MCF 10A (cell line): ENCODE measurements at regions not wholly inside any gene's neighbourhood (a gene's known extent, or its start where the extent isn't known, plus 50 kb on each side); places are given as distances from the start of the nearest gene placed in this dataset.
A peak's percentile ranks its signal among the peaks of the same experiment; 100 is the strongest.
"Not testable (repeated sequence)": the region's sequence is repeated elsewhere in the genome, so short reads cannot be mapped to it uniquely, and the experiment has no call there.

Source experiments
- BruUV-seq: library from RNA; stranded (reverse); fragments of 400-500 nt; replicated peaks from 2 replicates; lab custom pipeline; 2021; lab: Mats Ljungman, UMichigan
- CTCF ChIA-PET: fragments of 300-600 bp; sonication (Branson Sonifier 250); formaldehyde crosslinking; extraction: SDS; loops from one replicate; lab custom pipeline; 2021; ENCODE audit warnings: antibody characterized with exemption, inconsistent platforms; lab: Yijun Ruan, JAX
- POLR2A ChIA-PET: fragments of 300-600, 350-650 bp; sonication (Branson Sonifier 250); formaldehyde crosslinking; extraction: SDS; loops from one replicate; lab custom pipeline; 2020; ENCODE audit warnings: antibody characterized with exemption, inconsistent platforms; lab: Yijun Ruan, JAX
- DNase-seq: peaks from one replicate; pipeline ENCODE4 v3.0.0-alpha.2; 2018; ENCODE audit not compliant: unreplicated experiment
- H3K27ac Mint-ChIP-seq: one replicate; pipeline ENCODE4 v1.8.0; 2022; ENCODE audit warnings: mild to moderate bottlenecking, low read depth, mixed read lengths; ENCODE audit not compliant: unreplicated experiment
- H3K27me3 Mint-ChIP-seq: one replicate; pipeline ENCODE4 v1.8.0; 2022; ENCODE audit warnings: mixed read lengths; ENCODE audit not compliant: insufficient read depth, unreplicated experiment
- H3K36me3 Mint-ChIP-seq: one replicate; pipeline ENCODE4 v1.8.0; 2022; ENCODE audit warnings: mild to moderate bottlenecking, moderate library complexity, mixed read lengths; ENCODE audit not compliant: insufficient read depth, unreplicated experiment
- H3K4me1 Mint-ChIP-seq: one replicate; pipeline ENCODE4 v1.8.0; 2022; ENCODE audit warnings: mixed read lengths; ENCODE audit not compliant: insufficient read depth, unreplicated experiment
- H3K4me3 Mint-ChIP-seq: one replicate; pipeline ENCODE4 v1.8.0; 2022; ENCODE audit warnings: mild to moderate bottlenecking, moderate library complexity, mixed read lengths; ENCODE audit not compliant: unreplicated experiment
- H3K9me3 Mint-ChIP-seq: one replicate; pipeline ENCODE4 v1.8.0; 2022; ENCODE audit warnings: mixed read lengths; ENCODE audit not compliant: unreplicated experiment
- intact Hi-C: fragments of 100-400 bp; cut with micrococcal nuclease; formaldehyde crosslinking; loops from 2 replicates; pipeline ENCODE4 v1.14.1; 2022
- TF ChIP-seq, protein P1 (sequence below): fragments of 200-600 bp; IDR thresholded peaks from one replicate; pipeline ENCODE4 v1.8.0; 2022; ENCODE audit warnings: antibody characterized with exemption, mild to moderate bottlenecking; ENCODE audit not compliant: unreplicated experiment

DNA sequence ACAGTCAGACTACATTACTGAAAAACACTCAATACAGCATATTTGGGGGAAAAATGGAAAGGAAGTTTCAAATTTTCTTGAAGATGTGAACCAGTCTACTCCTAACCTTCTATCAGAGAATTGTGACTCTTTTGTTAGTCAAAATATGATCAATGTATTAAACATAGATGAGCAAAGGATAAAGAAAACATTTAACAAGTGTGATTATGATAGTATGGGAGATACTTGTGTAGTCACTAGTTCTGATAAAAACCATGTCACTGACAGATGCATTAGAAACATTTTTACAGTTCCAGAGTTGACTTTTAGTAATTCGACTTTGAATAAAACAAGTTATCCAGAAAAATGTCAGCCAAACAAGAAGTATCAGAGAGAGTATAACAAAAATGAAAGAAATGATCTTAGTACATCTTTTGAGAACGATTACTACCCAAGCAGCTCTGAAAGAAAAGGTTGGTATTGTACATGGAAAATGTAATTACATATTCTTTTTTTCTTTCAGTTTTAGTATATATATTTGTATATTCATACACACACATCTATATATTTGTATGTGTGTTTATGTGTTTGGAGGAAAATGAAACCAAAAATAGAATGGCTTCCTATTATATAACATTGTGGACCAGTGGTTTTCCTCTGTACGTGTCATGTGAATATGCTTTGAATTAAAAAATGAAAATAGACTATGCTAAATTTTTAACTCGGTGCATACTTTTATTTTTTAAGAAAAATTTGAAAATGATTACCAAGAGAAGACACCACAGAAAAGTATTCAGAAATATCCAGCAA is 63.3 kb upstream of the ABCD2 start:
- POLR2A ChIA-PET: no interaction called here
- peaks cover 5% of the 10 kb centered on the region for H3K4me1 Mint-ChIP-seq
- TF ChIP-seq, protein P1, sequence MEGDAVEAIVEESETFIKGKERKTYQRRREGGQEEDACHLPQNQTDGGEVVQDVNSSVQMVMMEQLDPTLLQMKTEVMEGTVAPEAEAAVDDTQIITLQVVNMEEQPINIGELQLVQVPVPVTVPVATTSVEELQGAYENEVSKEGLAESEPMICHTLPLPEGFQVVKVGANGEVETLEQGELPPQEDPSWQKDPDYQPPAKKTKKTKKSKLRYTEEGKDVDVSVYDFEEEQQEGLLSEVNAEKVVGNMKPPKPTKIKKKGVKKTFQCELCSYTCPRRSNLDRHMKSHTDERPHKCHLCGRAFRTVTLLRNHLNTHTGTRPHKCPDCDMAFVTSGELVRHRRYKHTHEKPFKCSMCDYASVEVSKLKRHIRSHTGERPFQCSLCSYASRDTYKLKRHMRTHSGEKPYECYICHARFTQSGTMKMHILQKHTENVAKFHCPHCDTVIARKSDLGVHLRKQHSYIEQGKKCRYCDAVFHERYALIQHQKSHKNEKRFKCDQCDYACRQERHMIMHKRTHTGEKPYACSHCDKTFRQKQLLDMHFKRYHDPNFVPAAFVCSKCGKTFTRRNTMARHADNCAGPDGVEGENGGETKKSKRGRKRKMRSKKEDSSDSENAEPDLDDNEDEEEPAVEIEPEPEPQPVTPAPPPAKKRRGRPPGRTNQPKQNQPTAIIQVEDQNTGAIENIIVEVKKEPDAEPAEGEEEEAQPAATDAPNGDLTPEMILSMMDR: no peak
- intact Hi-C loops: no loop called here
- DNase-seq: no peak
- H3K27me3 Mint-ChIP-seq: no peaks in the 10 kb centered on the region
- CTCF ChIA-PET: no interaction called here
- peak overlapping the region; percentile 24 for H3K4me3 Mint-ChIP-seq
- H3K9me3 Mint-ChIP-seq: peaks cover 7% of the 10 kb centered on the region
- BruUV-seq: no TSS peak
- H3K36me3 Mint-ChIP-seq: no peaks in the 10 kb centered on the region
- no peak overlapping the region for H3K27ac Mint-ChIP-seq

DNA sequence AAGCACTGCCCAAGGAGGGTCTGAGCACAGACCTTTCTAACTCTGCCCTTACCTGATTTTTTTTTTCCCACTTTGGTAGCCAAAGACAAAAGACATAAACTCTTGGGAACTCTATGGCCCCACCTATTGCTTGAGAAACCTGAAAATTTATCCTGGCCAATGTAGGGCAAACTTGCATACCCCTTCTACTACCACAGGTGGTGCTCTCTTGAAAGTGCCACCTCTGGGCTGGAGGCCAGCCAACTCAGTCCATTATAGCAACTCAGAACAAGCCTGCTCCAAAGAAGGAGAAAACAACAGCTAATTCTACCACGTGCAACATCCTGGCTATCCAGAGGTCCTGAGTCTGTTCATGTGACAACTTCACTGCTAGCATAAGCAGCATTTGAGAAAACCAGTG is 55.7 kb upstream of the ABCD2 start:
- Mint-ChIP-seq H3K9me3 (peaks cover 14% of the 10 kb centered on the region), H3K4me3 (no peak overlapping the region), H3K27me3 (no peaks in the 10 kb centered on the region), H3K27ac (no peak overlapping the region), H3K36me3 (no peaks in the 10 kb centered on the region), H3K4me1 (no peaks in the 10 kb centered on the region)
- BruUV-seq: no TSS peak
- POLR2A ChIA-PET: no interaction called here
- intact Hi-C loops: no loop called here
- CTCF ChIA-PET: interaction anchor here (0.6 to 1.4 kb wide), 2 partner anchors 16 to 350 kb away, joined by 4 to 5 read pairs; no protein-coding TSS in a partner anchor
- TF ChIP-seq, protein P1: no peak
- DNase-seq: no peak

DNA sequence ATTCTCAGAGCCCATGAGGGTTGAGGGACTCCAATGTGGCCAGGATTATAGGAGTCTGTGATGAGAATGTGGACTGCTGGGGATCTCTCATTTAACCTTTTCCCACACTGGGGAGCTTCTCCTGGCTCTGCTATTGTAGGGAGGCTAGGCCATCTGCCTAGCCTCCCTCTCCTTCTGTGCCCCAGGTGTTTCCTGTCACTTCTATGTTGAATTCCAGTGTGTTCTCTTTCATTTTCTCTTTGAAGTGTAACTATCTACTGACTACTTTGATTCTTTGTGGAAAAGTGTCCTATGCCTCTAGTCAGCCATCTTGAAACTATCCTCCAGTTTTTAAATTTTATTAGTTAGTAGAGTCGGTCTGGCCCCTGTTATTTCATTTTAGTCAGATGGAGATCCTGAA is 53.4 kb upstream of the ABCD2 start:
- Mint-ChIP-seq H3K27ac (no peak overlapping the region), H3K4me3 (no peak overlapping the region), H3K27me3 (no peaks in the 10 kb centered on the region), H3K36me3 (no peaks in the 10 kb centered on the region), H3K9me3 (peaks cover 16% of the 10 kb centered on the region), H3K4me1 (no peaks in the 10 kb centered on the region)
- CTCF ChIA-PET: no interaction called here
- no peak for DNase-seq
- intact Hi-C loops: no loop called here
- no TSS peak for BruUV-seq
- POLR2A ChIA-PET: no interaction called here
- TF ChIP-seq, protein P1: no peak

DNA sequence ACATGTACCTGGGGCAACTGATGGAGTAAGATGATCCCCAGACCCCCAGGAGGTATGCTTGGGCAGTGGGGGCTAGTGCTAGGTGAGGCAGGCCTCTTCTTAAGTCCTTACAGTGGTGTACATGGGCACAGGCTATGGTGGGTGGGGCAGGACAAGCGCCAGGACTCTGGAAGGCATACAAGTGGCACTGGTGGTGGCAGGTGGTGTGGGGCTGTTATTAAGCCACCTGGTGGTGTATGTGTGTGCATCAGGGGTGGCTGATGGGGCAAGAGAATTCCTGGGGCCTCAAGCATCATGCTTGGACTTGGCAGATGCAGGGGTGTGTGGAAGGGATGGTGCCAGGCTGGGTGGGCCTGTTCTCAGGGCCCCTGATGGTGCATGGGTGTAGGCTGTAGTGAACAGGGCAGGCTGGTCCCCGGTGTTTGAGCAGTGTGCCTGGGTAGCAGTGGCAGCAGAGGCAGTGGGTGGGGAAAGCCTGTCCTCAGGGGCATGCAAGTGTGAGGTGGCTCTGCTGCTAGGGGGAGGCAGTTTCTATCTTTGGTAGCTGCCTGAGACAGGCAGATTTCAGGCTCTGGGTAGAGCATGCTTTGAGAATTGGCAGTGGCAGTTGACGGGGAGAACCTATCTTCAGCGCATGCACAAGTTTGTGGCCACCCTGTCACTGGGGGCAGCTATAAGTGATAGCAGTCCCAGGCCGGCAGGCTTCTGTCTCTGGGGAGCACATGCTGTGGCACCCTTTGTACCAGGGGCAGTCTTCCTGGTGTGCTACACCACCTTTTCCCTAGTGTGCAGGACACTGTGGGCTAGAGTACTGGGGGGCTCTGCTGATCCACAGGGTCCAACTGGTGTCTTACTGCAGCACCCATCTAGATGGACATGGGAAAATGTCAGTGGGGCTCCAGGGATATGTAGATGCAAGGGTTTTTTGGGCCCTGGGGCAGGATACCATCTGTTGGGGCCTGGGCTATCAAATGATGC is 52.6 kb upstream of the ABCD2 start:
- Mint-ChIP-seq H3K4me3 (no peak overlapping the region), H3K36me3 (no peaks in the 10 kb centered on the region), H3K27me3 (no peaks in the 10 kb centered on the region), H3K9me3 (peaks cover 16% of the 10 kb centered on the region), H3K4me1 (no peaks in the 10 kb centered on the region), H3K27ac (no peak overlapping the region)
- DNase-seq: no peak
- ChIA-PET POLR2A (no interaction called here), CTCF (no interaction called here)
- TF ChIP-seq, protein P1: no peak
- intact Hi-C loops: no loop called here
- no TSS peak for BruUV-seq

DNA sequence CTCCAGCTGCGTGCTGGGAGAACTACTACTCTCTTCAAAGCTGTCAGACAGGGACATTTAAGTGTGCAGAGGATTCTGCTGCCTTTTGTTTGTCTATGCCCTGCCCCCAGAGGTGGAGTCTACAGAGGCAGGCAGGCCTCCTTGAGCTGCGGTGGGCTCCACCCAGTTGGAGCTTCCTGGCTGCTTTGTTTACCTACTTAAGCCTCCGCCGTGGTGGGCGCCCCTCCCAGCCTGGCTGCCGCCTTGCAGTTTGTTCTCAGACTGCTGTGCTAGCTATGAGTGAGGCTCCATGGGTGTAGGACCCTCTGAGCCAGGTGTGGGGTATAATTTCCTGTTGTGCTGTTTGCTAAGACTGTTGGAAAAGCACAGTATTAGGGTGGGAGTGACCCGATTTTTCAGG is 49.9 kb upstream of the ABCD2 start:
- intact Hi-C loops, H3K36me3 Mint-ChIP-seq: not testable (repeated sequence)

More for the DNA sequence above, 49.9 kb upstream of the ABCD2 start:
- not testable (repeated sequence) for H3K27ac Mint-ChIP-seq, H3K4me1 Mint-ChIP-seq, DNase-seq, H3K27me3 Mint-ChIP-seq, H3K4me3 Mint-ChIP-seq, BruUV-seq
- CTCF ChIA-PET: interaction anchor here (0.7 to 1.2 kb wide), 2 partner anchors 9 to 305 kb away, joined by 3 read pairs; no protein-coding TSS in a partner anchor
- peaks cover 16% of the 10 kb centered on the region for H3K9me3 Mint-ChIP-seq
- POLR2A ChIA-PET: interaction anchor here (0.6 kb wide), 1 partner anchor 196 kb away, joined by 3 read pairs; no protein-coding TSS in a partner anchor
